Uterus (tissue), 2 donors: ENCODE measurements at regions not wholly inside any gene's neighbourhood (a gene's known extent, or its start where the extent isn't known, plus 50 kb on each side); places are given as distances from the start of the nearest gene placed in this dataset.

Experiments
- POLR2A ChIP-seq, 2 donors: fragments of 450-650 bp; IDR thresholded peaks; one replicate each; pipeline ENCODE4 v1.6.1; 2016; ENCODE audit warnings: antibody characterized with exemption in 2 of 2, mild to moderate bottlenecking in 1 of 2, moderate library complexity in 1 of 2
- TF ChIP-seq, protein P1 (sequence below), 4 experiments: fragments of 200-600 bp in 2 of 4; fragments of 450-650 bp in 2 of 4; sonication (generic) in 2 of 4; IDR thresholded peaks; one replicate each; pipeline ENCODE4 v1.5.1; 2016 to 2019; ENCODE audit warnings: antibody characterized with exemption in 4 of 4, mild to moderate bottlenecking in 2 of 4, moderate library complexity in 1 of 4

DNA sequence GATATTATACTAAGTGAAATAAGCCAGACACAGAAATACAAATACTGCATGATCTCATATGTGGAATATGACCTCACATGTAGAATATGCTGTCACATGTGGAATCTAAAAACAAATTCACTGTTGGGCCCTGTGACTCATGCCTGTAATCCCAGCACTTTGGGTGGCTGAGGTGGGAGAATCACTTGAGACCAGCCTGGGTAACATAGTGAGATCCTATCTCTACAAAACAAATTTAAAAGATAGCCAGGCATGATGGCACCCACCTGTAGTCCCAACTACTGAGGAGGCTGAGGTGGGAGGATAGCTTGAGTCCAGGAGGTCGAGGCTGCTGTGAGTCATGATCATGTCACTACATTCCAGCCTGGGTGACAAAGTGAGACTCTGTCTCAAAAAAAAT lies 160.3 kb downstream of the PTEN start:
- TF ChIP-seq POLR2A (IDR thresholded peaks at IDR 0.05): no peak
- TF ChIP-seq, protein P1, sequence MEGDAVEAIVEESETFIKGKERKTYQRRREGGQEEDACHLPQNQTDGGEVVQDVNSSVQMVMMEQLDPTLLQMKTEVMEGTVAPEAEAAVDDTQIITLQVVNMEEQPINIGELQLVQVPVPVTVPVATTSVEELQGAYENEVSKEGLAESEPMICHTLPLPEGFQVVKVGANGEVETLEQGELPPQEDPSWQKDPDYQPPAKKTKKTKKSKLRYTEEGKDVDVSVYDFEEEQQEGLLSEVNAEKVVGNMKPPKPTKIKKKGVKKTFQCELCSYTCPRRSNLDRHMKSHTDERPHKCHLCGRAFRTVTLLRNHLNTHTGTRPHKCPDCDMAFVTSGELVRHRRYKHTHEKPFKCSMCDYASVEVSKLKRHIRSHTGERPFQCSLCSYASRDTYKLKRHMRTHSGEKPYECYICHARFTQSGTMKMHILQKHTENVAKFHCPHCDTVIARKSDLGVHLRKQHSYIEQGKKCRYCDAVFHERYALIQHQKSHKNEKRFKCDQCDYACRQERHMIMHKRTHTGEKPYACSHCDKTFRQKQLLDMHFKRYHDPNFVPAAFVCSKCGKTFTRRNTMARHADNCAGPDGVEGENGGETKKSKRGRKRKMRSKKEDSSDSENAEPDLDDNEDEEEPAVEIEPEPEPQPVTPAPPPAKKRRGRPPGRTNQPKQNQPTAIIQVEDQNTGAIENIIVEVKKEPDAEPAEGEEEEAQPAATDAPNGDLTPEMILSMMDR (IDR thresholded peaks at IDR 0.05): no peak
